Lower lobe of right lung (tissue), 2 donors: ENCODE measurements at regions not wholly inside any gene's neighbourhood (a gene's known extent, or its start where the extent isn't known, plus 50 kb on each side); places are given as distances from the start of the nearest gene placed in this dataset.

Experiments
- ATAC-seq, 2 donors: fragments of 200-7000 bp; cut with Tn5 transposase; one replicate each; pipeline ENCODE4 v1.9.1; 2020 to 2022; ENCODE audit warnings: mild to moderate bottlenecking in 2 of 2, moderate library complexity in 2 of 2
- DNase-seq: peaks from one replicate; pipeline ENCODE4 v3.0.0-alpha.2; 2020
- H3K27ac ChIP-seq: fragments of 200-600 bp; one replicate; pipeline ENCODE4 v1.8.0; 2022
- H3K27me3 ChIP-seq: fragments of 200-600 bp; one replicate; pipeline ENCODE4 v1.8.0; 2022; ENCODE audit warnings: low read depth
- H3K36me3 ChIP-seq: fragments of 200-600 bp; one replicate; pipeline ENCODE4 v1.8.0; 2022; ENCODE audit warnings: mild to moderate bottlenecking
- H3K4me1 ChIP-seq: fragments of 200-600 bp; one replicate; pipeline ENCODE4 v1.8.0; 2022
- H3K4me3 ChIP-seq: fragments of 200-600 bp; one replicate; pipeline ENCODE4 v1.8.0; 2022; ENCODE audit warnings: mild to moderate bottlenecking
- H3K9me3 ChIP-seq: fragments of 200-600 bp; one replicate; pipeline ENCODE4 v1.8.0; 2022
- CTCF ChIP-seq: fragments of 200-600 bp; IDR thresholded peaks from one replicate; pipeline ENCODE4 v1.8.0; 2022; ENCODE audit warnings: antibody characterized with exemption, mild to moderate bottlenecking
- intact Hi-C: fragments of 100-400 bp; cut with DNase I; formaldehyde crosslinking; loops from one replicate; pipeline ENCODE4 v1.11.0; 2022
- donor health status: DM: no; HTN: yes; CAD: no; lungs with severe emphysema.

- no peak for DNase-seq
- no peak for TF ChIP-seq CTCF
These were observed 68.9 kb upstream of the SELENOP start for GRCh38 chr5:42880496-42881150.

GRCh38 chr5:42879291-42879690, 67.6 kb upstream of the SELENOP start:
- Histone ChIP-seq H3K27ac (no peak overlapping the region), H3K4me3 (no peak overlapping the region), H3K36me3 (no peaks in the 10 kb centered on the region), H3K4me1 (peaks cover 17% of the 10 kb centered on the region), H3K27me3 (no peaks in the 10 kb centered on the region), H3K9me3 (no peaks in the 10 kb centered on the region)
- TF ChIP-seq CTCF = no peak
- DNase-seq = no peak
- no peak for ATAC-seq
- intact Hi-C loops = no loop called here

More at GRCh38 chr5:42880496-42881150, 68.9 kb upstream of the SELENOP start:
- Histone ChIP-seq H3K4me3 (no peak overlapping the region), H3K4me1 (peaks cover 14% of the 10 kb centered on the region), H3K27me3 (no peaks in the 10 kb centered on the region), H3K27ac (no peak overlapping the region), H3K36me3 (no peaks in the 10 kb centered on the region), H3K9me3 (no peaks in the 10 kb centered on the region)
- ATAC-seq = no peak
- intact Hi-C loops = no loop called here

- intact Hi-C loops = no loop called here
- Histone ChIP-seq H3K36me3 (no peaks in the 10 kb centered on the region), H3K4me3 (no peak overlapping the region), H3K27ac (no peak overlapping the region), H3K27me3 (no peaks in the 10 kb centered on the region), H3K9me3 (no peaks in the 10 kb centered on the region), H3K4me1 (peaks cover 17% of the 10 kb centered on the region)
- no peak for DNase-seq
- no peak for ATAC-seq
- no peak for TF ChIP-seq CTCF
These were observed 66.9 kb upstream of the SELENOP start for GRCh38 chr5:42878550-42878949.

- intact Hi-C loops = no loop called here
- peaks cover 17% of the 10 kb centered on the region for H3K4me1 ChIP-seq
- no peaks in the 10 kb centered on the region for H3K36me3 ChIP-seq
- H3K27me3 ChIP-seq = no peaks in the 10 kb centered on the region
- ATAC-seq (no peak), DNase-seq (no peak)
- TF ChIP-seq CTCF = no peak
- H3K9me3 ChIP-seq = no peaks in the 10 kb centered on the region
- no peak overlapping the region for H3K27ac ChIP-seq
- no peak overlapping the region for H3K4me3 ChIP-seq
These were observed 66.3 kb upstream of the SELENOP start for GRCh38 chr5:42878041-42878440.

GRCh38 chr5:42877431-42877830, 65.7 kb upstream of the SELENOP start:
- no peak for TF ChIP-seq CTCF
- H3K27me3 ChIP-seq = no peaks in the 10 kb centered on the region
- H3K36me3 ChIP-seq = no peaks in the 10 kb centered on the region
- no peaks in the 10 kb centered on the region for H3K9me3 ChIP-seq
- DNase-seq = no peak
- no peak overlapping the region for H3K4me3 ChIP-seq
- H3K27ac ChIP-seq = no peak overlapping the region
- H3K4me1 ChIP-seq = peaks cover 17% of the 10 kb centered on the region
- intact Hi-C loops = no loop called here
- ATAC-seq = no peak
